ENCODE measurements at regions not wholly inside any gene's neighbourhood (a gene's known extent, or its start where the extent isn't known, plus 50 kb on each side); places are given as distances from the start of the nearest gene placed in this dataset.

DNA sequence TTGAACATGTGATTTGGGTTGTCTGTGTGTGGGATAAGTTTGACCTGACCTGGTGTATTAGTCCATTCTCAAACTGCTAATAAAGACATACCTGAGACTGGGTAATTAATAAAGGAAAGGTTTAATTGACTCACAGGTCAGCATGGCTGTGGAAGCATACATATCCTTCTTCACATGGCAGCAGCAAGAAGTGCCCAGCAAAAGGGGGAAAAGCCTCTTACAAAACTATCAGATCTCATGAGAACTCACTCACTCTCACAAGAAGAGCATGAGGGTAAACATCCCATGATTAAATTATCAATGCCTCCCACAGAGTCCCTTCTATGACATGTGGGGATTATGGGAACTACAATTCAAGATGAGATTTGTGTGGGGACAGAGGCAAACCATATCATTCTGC is 94.0 kb upstream of the PPM1H start:
- TF ChIP-seq, protein P1, sequence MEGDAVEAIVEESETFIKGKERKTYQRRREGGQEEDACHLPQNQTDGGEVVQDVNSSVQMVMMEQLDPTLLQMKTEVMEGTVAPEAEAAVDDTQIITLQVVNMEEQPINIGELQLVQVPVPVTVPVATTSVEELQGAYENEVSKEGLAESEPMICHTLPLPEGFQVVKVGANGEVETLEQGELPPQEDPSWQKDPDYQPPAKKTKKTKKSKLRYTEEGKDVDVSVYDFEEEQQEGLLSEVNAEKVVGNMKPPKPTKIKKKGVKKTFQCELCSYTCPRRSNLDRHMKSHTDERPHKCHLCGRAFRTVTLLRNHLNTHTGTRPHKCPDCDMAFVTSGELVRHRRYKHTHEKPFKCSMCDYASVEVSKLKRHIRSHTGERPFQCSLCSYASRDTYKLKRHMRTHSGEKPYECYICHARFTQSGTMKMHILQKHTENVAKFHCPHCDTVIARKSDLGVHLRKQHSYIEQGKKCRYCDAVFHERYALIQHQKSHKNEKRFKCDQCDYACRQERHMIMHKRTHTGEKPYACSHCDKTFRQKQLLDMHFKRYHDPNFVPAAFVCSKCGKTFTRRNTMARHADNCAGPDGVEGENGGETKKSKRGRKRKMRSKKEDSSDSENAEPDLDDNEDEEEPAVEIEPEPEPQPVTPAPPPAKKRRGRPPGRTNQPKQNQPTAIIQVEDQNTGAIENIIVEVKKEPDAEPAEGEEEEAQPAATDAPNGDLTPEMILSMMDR (IDR thresholded peaks at IDR 0.05; ENCODE audit: low read depth, low read length, poor library complexity, severe bottlenecking): no peak
- no peak for TF ChIP-seq EZH2phosphoT487 (IDR thresholded peaks at IDR 0.05; ENCODE audit: borderline replicate concordance, low read length)

Data from DOHH2 (cell line).